ENCODE measurements at regions not wholly inside any gene's neighbourhood (a gene's known extent, or its start where the extent isn't known, plus 50 kb on each side); places are given as distances from the start of the nearest gene placed in this dataset.

- DNase-seq = no peak
These were observed 310.0 kb downstream of the SOX9 start for GRCh38 chr17:72430611-72431432.

- DNase-seq = no peak
These were observed 311.4 kb downstream of the SOX9 start for GRCh38 chr17:72432143-72432621.

GRCh38 chr17:72432881-72433280 is 312.1 kb downstream of the SOX9 start:
- no peak for DNase-seq

- no peak for DNase-seq
These were observed 313.0 kb downstream of the SOX9 start for GRCh38 chr17:72433797-72434196.

GRCh38 chr17:72434581-72434980 is 313.8 kb downstream of the SOX9 start:
- no peak for DNase-seq

- DNase-seq = no peak
These were observed 314.3 kb downstream of the SOX9 start for GRCh38 chr17:72434991-72435618.

- no peak for DNase-seq
These were observed 318.0 kb downstream of the SOX9 start for GRCh38 chr17:72438783-72439182.

GRCh38 chr17:72439893-72440502 is 319.2 kb downstream of the SOX9 start:
- no peak for DNase-seq

GRCh38 chr17:72440961-72441360 is 320.1 kb downstream of the SOX9 start:
- DNase-seq = no peak

- DNase-seq = no peak
These were observed 321.1 kb downstream of the SOX9 start for GRCh38 chr17:72441909-72442308.

GRCh38 chr17:72444517-72445054 is 323.8 kb downstream of the SOX9 start:
- no peak for DNase-seq

- no peak for DNase-seq
These were observed 324.5 kb downstream of the SOX9 start for GRCh38 chr17:72445055-72445991.

- no peak for DNase-seq
These were observed 325.3 kb downstream of the SOX9 start for GRCh38 chr17:72446118-72446517.

GRCh38 chr17:72446525-72447250 is 325.9 kb downstream of the SOX9 start:
- no peak for DNase-seq

- DNase-seq = no peak
These were observed 326.4 kb downstream of the SOX9 start for GRCh38 chr17:72447251-72447640.

GRCh38 chr17:72448019-72448418 is 327.2 kb downstream of the SOX9 start:
- DNase-seq = no peak

- no peak for DNase-seq
These were observed 331.7 kb downstream of the SOX9 start for GRCh38 chr17:72452286-72453173.

- no peak for DNase-seq
These were observed 333.5 kb downstream of the SOX9 start for GRCh38 chr17:72454342-72454741.

GRCh38 chr17:72455562-72455961 is 334.7 kb downstream of the SOX9 start:
- no peak for DNase-seq

- no peak for DNase-seq
These were observed 335.3 kb downstream of the SOX9 start for GRCh38 chr17:72456075-72456474.

GRCh38 chr17:72457712-72458111 is 336.9 kb downstream of the SOX9 start:
- no peak for DNase-seq

All from cortex of kidney (tissue), 1 donor.